Right hindlimb (tissue), 1 donor: ENCODE measurements at regions not wholly inside any gene's neighbourhood (a gene's known extent, or its start where the extent isn't known, plus 50 kb on each side); places are given as distances from the start of the nearest gene placed in this dataset.
"Not testable (repeated sequence)": the region's sequence is repeated elsewhere in the genome, so short reads cannot be mapped to it uniquely, and the experiment has no call there.

Source experiments
- DNase-seq: peaks from one replicate; pipeline ENCODE4 v3.0.0-alpha.2; 2018

DNA sequence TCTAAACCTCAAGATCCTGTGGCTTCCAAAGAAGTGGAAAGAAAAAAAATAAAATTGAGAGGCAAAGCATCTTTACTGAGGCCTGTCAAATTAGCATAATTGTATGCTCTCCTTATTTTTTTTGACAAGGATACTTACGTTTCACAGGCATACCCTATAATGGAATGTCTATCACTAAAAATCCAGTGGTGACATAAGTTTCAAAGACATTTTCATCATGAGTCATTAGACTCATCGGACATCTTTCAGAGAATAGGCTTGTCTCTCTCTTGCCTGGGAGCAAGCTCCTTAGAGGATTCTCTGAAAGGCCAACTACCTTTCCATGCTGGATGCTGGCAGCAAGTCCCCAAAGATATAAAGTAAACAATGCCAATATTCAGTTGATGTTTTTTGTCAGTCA, 380.7 kb upstream of the STEAP1 start:
- DNase-seq: no peak

DNA sequence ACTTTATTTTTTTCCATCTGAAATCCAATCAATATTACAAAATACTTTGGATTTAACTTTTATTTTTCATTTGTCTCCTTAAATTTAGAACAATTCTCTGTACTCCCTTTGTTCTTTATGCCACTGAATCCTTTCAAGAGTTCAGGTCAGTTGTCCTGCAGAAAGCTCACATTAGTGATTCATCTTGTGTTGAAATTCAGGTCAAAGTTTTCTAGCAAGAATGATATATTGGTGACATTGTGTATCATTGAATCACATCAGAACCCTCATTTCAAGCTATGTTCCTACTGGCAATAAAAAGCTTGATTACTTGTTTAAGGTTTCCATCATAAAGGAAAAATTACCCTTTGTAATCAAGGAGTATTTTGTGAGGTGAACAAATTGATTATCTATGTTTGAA, 378.8 kb upstream of the STEAP1 start:
- DNase-seq: no peak

DNA sequence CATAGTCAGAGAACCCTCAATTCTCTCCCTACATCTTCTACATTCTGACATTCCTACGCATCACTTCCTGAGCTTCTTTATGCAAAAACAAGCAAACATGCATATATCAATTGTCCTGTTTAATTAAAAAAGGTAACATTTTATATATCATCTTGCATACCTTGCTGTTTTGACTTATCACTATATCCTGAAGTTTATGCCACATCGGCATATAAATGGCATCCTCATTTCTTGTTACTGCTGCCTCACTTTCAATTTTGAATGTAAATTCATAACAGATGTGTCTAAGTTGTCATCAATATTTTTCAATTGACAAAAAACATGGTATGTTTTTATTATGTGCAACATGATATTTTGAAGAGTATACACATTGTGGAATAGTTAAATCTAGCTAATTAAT, 377.3 kb upstream of the STEAP1 start:
- no peak for DNase-seq

DNA sequence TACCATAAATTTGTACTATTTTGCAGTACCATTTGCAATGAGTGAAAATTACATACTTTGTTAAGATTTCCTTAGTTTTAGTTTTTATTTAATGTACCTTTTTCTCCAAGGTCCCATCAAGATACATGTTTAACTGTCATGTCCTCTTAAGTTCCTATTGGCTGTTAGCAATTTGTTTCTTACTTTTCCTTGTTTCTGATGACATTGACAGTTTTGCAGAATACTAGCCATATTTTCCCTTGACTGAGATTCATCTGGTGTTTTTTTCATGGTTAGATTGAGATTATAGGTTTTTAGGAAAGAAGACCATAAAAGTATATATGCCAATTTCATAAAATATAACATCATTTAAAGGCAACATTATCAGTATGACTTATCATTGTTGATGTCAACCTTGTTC, 376.8 kb upstream of the STEAP1 start:
- DNase-seq: no peak

DNA sequence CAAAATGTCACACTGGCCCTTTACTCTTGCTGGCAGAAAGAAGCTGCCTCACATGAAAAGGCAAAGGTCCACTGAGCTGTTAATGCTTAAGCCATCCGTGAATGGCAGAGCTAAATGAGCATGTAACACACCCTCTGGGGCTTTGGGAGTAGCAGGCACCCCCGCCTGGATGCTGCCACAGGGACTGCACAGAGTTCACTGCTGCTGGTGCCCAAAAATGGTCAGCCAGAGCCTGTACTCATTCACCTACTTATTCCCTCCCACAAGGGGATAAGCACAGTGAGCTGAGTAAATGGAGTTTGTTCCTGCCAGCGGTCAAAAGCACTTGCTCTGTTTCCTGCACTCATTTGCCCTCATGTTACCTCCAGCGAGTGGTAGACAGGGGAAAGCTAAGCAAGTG, 374.0 kb upstream of the STEAP1 start:
- DNase-seq: no peak

DNA sequence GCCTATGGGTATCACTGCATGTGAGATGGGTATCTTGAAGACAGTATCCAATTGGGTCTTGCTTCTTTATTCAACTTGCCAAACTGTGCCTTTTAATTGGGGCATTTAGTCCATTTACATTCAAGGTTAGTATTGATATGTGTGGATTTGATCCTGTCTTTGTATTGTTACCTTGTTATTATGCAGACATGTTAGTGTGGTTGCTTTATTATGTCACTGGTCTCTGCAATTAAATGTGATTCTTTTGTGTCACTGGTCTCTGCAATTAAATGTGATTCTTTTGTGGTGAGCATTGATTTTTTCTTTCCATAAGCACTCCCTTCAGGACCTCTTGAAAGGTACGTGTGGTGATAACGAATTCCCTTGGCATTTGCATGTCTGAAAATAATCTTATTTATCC, 357.8 kb upstream of the STEAP1 start:
- DNase-seq: no peak

DNA sequence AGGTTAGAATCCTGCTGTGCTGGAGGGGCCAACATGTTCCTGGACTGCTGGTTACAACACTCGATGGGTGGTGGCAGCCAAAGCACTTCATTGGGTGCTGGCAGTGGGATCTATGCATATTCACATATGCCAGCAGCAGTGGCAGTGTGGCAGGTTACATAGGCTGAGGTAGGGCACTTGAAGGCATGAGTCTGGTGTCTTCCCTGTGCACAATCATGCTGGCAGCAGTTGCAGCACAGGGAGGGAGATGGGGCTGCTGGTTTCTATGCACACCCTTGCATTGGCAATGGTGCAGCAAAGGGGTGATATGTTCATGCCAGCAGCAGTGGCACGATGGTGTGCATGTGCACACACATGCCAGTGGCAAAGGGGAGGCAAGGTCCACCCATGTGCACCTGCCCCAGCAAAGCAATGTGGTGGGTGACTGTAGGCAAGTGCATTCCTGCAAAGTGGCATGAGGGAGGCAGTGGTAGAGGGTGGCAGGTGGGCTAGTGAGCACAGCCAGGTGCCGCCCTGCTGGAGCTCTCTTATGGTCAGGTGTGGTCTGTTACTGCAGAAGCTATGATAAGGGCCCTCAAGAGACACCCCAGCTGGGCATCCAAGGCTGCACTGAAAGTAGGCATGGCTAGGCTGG, 356.2 kb upstream of the STEAP1 start:
- no peak for DNase-seq

DNA sequence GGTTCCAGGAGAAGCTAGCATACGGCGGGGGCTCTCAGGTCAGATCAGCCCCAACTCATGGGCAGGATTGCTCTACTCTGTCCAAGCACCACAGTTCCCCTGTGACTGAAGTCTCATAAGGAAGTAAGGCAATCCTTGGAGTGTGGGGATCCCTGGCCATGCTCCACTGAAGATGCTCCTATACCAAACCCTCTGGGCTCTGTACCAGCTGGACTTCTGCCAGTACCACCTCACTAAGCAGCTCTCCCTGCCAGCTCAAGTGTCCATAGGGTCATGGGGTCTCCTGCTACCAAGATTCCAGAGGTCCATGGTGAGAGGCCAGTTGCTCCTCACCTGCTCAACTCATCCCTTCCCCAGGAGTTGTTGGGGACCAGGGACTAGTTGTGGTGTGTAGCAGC, 355.7 kb upstream of the STEAP1 start:
- no peak for DNase-seq

DNA sequence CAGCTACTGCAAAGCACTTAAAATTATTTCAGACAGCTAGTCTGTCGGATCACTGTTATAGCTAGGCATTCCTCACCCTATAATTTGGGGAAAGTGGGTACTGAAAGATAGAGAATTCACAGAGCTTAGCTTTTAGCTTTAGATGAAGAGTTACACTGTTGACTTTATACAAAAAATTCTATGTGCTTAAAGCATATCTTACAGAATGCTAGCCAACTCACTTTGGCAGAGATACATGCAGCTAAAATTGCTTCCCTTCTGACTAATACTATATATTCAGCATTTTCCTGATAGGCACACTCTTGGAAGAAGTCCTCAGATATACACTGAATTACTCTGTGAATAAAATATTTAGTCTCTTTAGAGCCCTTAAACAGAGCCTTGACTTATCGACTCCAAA, 353.5 kb upstream of the STEAP1 start:
- DNase-seq: no peak

DNA sequence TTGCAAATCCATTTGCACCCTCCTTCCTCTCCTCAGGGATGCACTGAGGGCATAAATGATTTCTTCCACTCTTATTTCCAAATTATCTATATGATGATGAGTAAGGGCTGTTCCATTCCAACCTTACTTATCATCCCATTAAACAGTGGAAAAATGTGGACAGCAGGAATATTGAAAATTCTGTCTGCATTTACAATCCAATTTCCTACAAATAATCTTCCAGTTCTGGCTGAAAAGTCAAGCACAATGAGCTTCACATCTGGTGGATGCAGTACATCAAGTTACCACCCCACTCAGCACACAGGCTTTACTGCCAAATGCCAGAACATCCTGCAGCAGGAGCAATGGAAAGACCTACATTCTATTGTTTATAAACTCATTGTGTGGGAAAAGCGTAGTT, 345.0 kb upstream of the STEAP1 start:
- peak; percentile 20 for DNase-seq

DNA sequence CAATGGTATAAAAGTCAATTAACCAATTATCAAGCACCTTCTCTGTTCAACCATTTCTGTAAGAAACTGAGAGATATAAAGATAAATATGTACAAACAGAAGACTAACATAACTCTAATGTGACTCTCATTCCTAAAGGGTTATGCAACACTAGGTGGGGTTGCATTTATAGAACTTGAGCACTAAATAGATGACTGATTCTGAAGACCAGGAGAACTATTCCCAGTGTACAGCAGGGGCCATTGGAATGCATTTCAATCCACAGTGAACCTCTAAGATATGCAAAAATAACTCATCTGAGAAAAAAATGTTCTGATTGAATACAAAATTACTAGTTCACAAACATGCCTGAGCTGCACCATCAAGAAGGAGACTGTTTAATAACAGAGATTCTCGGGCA, 341.2 kb upstream of the STEAP1 start:
- DNase-seq: no peak

DNA sequence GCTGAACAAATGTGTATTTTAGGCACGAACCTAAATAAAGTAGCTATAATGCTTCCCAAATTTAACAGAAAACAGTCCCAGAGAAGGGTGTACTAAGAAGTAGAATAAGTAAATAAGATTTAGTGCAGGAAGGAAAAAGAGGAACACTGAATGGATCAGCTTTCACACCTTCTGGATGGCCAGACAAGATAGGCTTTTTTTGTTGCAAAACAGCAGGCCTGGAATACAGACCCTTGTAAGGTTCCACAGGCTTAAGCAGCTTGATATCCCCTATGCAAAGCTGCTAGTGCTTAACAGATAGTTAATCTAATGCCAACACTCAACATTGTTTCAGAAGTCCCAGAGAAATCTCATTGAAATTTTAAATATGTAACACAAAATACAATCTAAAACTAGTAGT, 328.1 kb upstream of the STEAP1 start:
- DNase-seq: no peak

DNA sequence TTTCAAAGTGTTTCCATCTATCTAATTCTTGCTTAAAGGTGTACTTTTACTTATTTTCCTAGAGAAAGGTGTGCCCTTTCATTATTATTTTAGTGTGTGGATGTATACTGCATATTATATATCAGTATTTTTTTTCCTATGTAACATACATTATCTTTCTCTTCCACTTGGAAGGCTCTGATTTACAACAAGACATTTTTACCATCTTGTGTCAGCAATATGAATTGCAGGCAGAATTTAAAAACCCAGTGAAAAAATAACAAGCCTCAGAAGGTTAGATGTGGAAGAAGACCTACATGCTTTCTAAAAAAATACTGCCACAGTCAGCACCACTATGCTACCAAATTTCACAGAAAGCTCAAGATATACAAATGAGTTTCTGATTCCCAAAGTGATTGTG, 327.7 kb upstream of the STEAP1 start:
- no peak for DNase-seq

DNA sequence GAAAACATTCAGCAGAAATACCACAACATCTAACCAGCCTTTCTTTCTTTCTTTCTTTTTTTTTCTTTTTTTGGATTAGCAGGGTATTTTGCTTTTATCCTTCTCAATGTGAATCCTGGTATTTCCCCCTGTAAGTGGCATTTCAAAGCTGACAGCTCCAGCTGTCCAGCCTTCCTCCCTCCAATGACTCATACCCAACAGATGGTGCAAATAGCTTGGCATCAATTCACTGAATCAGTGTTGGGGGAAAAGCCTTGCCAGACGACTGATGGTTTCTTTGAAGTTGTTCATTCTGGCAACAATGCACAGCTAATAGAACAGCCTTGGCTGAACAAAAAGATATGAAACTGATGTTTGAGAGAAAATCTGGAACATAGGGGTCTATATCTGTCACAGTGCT, 316.8 kb upstream of the STEAP1 start:
- DNase-seq: peak; percentile 66

DNA sequence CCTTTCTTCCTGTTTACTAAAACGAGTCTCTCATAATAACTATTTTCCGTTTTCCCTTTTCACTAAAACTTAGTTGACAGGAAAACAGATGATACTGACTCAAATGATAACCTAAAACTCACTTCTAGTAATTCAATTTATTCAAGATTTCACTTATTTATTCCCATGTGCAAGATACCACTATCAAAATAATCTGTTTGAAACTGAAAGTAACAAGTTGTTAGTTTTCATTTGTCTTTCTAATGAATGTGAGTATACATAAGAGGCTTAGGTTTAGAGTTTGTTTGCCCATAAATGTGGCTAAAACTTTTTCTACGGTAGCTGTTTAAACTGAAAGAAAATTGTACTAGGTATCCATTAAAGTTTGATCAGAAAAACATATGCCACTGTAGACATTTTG, 314.9 kb upstream of the STEAP1 start:
- DNase-seq: no peak

DNA sequence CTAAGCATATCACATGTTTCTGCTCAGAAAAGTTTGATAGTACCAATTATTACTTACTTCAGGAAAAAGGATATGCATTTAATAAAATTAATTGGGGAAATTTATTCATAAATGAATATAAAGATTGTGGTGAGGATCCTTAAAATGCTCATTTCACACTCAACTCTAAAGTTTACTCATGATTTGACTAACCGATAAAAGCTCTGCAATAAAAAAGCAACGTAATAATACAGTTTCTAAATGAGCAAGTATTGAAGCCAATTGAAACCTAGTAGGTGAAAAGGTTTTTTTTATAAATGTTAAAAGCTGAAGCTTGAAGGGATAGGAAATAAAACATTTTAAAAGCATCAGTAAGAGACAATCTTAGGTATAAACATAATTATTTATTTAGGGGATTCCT, 308.3 kb upstream of the STEAP1 start:
- no peak for DNase-seq

DNA sequence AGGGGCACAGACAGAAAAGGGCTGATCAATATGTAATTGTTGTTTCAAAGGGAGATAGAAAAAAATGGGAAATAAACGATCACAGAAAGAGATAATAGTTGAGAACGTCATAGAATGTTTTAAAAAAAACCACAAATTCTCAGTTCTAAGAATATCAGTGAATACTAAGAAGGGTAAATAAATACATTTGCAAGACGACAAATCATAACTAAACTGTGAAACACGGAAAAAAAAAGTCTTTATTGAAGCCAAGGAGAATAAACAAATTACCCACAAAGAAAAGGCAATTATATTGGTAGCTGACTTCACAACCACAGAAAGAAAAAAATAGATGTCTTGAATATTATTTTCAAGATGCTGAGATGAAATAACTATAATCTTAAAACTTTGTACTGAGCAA, 305.2 kb upstream of the STEAP1 start:
- DNase-seq: no peak

DNA sequence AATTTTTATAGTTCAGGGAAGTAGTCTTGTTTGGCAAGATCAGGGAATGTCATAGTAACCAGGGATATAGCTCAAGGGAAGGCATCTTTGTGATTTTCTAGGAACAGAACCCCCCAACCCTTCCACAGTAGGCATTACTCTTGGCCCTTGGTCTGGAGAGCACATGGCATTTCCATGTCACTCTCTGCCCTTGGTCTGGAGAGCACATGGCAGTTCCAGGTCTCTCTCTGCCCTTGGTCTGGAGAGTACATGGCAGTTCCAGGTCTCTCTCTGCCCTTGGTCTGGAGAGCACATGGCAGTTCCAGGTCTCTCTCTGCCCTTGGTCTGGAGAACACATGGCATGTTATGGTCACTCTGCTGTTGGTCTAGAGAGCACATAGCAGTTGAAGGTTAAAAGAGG, 297.2 kb upstream of the STEAP1 start:
- not testable (repeated sequence) for DNase-seq

DNA sequence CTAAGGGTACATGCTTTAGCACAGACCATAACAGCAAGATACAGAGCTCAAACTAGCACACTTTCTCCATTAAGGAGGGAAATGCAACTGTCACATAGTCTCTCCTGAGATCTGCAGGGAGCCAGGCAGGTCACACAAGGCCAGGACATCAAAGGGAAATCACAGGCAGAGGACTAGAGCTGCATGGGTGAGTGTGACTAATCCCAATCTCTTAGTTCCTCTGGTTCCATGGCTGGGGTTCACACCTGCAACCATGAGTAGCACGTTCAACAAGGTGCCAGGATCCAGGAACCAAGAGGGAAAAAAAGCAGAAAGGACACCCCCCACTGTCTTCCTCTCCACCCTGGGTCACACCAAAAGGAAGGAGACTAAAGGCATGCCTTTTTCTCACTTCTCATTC, 296.5 kb upstream of the STEAP1 start:
- no peak for DNase-seq

DNA sequence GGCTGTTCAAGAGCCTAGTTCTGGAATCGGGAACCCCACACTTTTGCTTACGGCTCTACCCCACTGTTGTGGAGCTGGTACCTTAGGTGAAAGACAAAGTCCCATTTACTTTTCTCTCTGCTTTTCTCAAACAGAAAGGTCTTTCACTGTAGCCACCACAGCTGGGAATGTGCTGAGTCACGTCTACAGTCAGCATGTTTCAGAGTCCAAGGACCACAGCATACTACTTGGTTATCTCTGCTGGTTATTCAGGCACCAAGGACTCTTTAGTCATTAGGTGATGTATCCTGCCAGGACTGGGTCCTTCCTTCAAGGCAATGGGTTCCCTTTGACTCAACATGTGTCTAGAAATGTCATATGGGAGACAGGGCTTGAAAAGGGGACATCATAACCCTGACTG, 266.8 kb upstream of the STEAP1 start:
- no peak for DNase-seq

DNA sequence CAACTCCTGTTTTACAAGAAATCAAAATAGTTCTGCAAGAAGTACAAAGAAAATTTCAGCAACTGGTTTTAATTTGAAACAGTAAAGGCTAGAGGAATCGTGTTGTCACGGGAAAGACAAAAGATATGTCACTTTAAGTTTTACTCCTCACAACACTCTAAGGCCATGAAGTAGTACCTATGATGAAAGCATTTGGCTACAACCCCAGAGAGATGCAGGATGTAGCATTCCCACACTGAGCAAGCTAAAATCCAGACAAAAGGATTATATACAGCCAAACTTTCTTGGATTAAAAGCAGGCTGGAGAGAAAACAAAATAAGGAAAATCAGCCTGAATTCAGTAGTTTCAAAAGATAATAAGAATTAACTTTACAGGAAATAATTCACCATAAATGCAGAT, 245.5 kb upstream of the STEAP1 start:
- DNase-seq: no peak

DNA sequence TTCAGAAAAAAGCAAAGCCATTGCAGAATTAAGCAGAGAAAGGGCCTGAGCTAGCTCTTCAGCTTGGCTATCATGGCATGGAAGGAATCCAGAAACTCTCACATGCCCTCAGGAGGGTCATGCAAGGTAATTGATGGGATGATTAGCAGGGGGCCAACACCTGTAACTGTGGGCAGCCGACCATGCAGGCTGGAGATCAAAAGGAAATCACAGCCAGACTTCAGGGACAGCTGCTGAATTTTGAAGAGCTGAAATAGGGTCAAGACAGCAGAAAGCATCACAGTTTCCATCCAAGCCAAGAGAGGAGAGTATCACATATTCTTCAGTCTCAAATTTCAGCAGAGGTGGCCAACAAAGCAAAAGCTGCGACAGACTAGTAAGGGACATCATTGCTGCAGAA, 239.6 kb upstream of the STEAP1 start:
- DNase-seq: peak; percentile 20

DNA sequence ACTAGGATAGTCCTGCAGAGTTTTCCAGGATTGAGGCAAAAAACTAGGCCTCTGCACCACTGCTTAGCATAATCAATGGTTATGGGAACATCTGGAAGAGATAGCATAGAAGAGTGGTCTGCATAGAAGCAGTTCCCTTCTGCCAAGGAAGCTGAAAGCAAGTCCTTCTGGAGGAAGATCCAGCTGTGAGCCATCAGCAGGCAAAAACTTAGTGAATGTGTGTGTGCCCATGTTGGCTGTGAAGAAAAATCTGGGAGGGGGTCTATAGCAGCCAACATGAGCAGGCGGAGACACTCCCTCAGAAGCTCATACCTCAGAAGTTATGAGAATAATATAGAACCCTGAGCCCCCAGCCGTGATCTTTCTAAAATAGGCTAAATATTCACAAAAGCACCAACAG, 228.1 kb upstream of the STEAP1 start:
- no peak for DNase-seq

DNA sequence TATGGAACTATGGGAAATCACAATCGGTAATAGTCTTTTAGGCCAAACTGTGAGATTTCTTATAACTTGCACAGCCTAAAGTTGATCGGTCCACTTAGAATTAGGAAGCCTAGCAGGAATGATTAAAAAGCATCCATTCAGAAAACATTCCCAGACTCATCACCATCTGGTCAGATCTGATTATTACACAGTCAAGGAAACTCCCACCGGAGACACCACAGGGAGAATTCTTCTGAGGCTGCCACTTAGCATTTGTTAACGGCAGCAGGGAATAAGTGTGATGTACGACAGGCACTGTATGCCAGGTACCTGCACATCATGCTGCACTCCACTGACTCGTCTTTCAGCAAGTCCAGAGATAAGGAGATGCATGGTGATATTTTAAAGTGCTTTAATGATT, 227.6 kb upstream of the STEAP1 start:
- DNase-seq: no peak

DNA sequence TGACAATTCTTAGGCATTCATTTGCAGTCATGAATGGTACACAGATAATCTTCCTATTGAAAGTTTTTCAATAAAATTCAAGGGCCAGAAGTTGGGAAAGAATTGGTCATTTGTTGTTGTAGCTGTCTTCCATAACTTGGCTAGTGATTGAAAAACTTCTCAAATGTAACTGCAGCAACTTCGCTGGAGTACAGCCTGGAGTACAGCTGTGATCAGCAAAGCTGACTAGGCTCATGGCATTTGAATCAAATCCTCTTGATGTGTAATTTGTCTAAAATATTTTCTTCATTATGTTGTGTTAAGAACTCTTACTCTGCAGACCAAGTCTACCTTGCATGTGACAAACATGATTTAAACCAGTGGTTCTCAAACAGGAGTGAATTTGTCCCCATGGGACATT, 226.5 kb upstream of the STEAP1 start:
- no peak for DNase-seq

DNA sequence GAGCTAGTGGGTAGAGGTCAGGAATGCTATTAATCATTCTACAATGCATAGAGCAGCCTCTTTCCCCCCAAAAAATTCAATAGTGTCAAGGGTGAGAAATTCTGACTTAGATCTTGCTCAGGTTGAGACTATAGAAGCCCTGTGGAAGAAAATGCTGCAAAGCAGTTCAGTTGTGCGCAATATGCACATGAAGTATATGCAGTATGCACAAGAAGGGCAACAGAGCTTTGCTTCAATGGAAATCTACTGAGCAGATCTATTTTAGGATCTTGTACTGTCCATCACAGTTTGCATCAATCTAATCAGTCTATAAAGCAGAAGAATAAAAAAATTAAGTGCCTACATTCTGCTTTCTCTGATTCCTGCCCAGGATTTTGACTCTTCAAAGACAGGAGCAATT, 225.8 kb upstream of the STEAP1 start:
- DNase-seq: no peak
